ENCODE measurements at regions not wholly inside any gene's neighbourhood (a gene's known extent, or its start where the extent isn't known, plus 50 kb on each side); places are given as distances from the start of the nearest gene placed in this dataset.
A peak's percentile ranks its signal among the peaks of the same experiment; 100 is the strongest.

DNA sequence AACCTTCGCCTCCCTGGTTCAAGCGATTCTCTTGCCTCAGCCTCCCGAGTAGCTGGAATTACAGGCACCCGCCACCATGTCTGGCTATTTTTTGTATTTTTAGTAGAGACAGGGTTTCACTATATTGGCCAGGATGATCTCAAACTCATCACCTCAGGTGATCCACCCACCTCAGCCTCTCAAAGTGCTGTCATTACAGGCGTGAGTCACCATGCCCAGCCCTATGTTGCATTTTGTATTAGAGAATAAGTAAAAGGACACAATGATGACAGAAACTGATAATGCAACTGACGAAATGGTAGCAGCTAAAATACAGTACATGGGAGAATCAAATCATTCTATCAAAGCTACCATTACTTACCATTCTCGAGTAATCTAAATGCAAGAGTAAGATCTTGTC lies 276.7 kb downstream of the DSEL start:
- no peak overlapping the region for H3K4me3 Mint-ChIP-seq
- H3K36me3 ChIP-seq (ENCODE audit: control insufficient read depth in 2 of 3, insufficient read depth in 3 of 3, low read length in 3 of 3) = no peaks in the 10 kb centered on the region
- H3K27me3 ChIP-seq (ENCODE audit: control insufficient read depth in 2 of 2, insufficient read depth in 2 of 2, low read length in 2 of 2) = no peaks in the 10 kb centered on the region
- DNase-seq (no peak), ATAC-seq (no peak)
- peaks cover 0 to 20% of the 10 kb centered on the region in 2 donors for H3K4me1 ChIP-seq (ENCODE audit: control insufficient read depth in 2 of 2, insufficient read depth in 2 of 2, low read length in 2 of 2)
- no peak overlapping the region for H3K4me3 ChIP-seq (ENCODE audit: low read length)
- no peaks in the 10 kb centered on the region for H3K27me3 Mint-ChIP-seq
- ChIA-PET POLR2A (no interaction called here), CTCF (interaction anchor here (0.6 kb wide), 1 partner anchor 24 kb away, joined by 3 read pairs; no protein-coding TSS in a partner anchor)
- peaks cover 6 to 46% (median 29%) of the 10 kb centered on the region in 7 donors for H3K4me1 Mint-ChIP-seq
- intact Hi-C loops (cut with micrococcal nuclease) = loop anchor here in 1 of 2 donors (5.0 to 10.0 kb wide), 2 partner anchors 175 to 1477 kb away; partner anchors contain the start of gene TMX3
- no peaks in the 10 kb centered on the region for H3K36me3 Mint-ChIP-seq
- no peak overlapping the region for H3K27ac ChIP-seq (ENCODE audit: low read depth, low read length)
- H3K9me3 ChIP-seq (ENCODE audit: control insufficient read depth in 2 of 3, low read length in 3 of 3) = no peaks in the 10 kb centered on the region
- no peaks in the 10 kb centered on the region for H3K9me3 Mint-ChIP-seq
- peak overlapping the region in 1 of 9 donors; percentile 82 for H3K27ac Mint-ChIP-seq

DNA sequence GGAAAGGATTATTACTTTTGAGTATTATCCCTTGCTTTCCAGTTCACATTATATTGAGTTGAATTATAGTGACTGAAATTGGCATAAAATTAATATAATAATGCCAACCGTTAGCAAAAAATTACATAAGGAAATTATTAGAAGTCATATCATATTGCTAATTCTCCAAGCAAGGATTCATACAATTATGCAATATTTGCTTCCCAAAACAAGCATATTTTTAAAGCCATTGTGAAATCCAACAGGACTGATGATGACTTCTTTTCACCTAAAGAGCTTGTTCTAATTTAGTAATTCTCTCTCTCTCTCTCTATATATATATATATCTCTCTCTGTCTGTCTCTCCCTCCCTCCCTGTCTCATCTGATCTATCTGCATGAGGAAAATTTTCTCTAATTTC lies 283.5 kb downstream of the DSEL start:
- H3K9me3 ChIP-seq (ENCODE audit: control insufficient read depth in 2 of 3, low read length in 3 of 3) = no peaks in the 10 kb centered on the region
- intact Hi-C loops (cut with micrococcal nuclease) = no loop called here
- POLR2A ChIA-PET = interaction anchor here (0.7 kb wide), 2 partner anchors 25 to 1547 kb away, joined by 3 read pairs; no protein-coding TSS in a partner anchor
- no peak overlapping the region for H3K27ac ChIP-seq (ENCODE audit: low read depth, low read length)
- Mint-ChIP-seq H3K27me3 (peaks cover 0 to 11% (median 3%) of the 10 kb centered on the region in 5 donors), H3K36me3 (no peaks in the 10 kb centered on the region), H3K9me3 (peaks cover 0 to 6% (median 0%) of the 10 kb centered on the region in 11 donors), H3K27ac (no peak overlapping the region), H3K4me1 (no peaks in the 10 kb centered on the region), H3K4me3 (no peak overlapping the region)
- H3K36me3 ChIP-seq (ENCODE audit: control insufficient read depth in 2 of 3, insufficient read depth in 3 of 3, low read length in 3 of 3) = no peaks in the 10 kb centered on the region
- H3K27me3 ChIP-seq (ENCODE audit: control insufficient read depth in 2 of 2, insufficient read depth in 2 of 2, low read length in 2 of 2) = no peaks in the 10 kb centered on the region
- DNase-seq = no peak
- ATAC-seq = no peak
- H3K4me3 ChIP-seq (ENCODE audit: low read length) = no peak overlapping the region
- no peaks in the 10 kb centered on the region for H3K4me1 ChIP-seq (ENCODE audit: control insufficient read depth in 2 of 2, insufficient read depth in 2 of 2, low read length in 2 of 2)
- CTCF ChIA-PET = no interaction called here

DNA sequence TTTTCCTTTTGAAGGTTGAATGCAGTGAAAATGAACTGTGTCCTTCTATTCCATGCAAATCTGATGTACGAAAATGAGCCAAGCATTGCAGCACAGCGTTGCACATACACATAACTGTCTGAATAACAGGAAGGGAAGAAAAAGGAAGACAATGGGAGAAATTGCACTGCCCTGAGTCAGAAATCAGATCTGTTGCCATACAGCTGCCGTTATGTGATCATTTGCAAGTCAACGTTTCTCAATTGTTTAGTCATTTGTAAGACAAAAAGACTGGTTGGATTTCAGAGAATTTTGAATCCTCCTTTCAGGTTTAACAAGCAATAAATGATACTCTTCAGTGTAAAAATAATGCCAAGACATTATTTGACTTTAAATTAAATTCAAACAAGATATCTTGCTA lies 284.1 kb downstream of the DSEL start:
- H3K27ac ChIP-seq (ENCODE audit: low read depth, low read length) = no peak overlapping the region
- intact Hi-C loops (cut with micrococcal nuclease) = no loop called here
- DNase-seq (no peak), ATAC-seq (no peak)
- Mint-ChIP-seq H3K27me3 (peaks cover 0 to 11% (median 3%) of the 10 kb centered on the region in 5 donors), H3K36me3 (no peaks in the 10 kb centered on the region), H3K27ac (no peak overlapping the region), H3K4me1 (no peaks in the 10 kb centered on the region), H3K4me3 (no peak overlapping the region), H3K9me3 (peaks cover 0 to 6% (median 2%) of the 10 kb centered on the region in 11 donors)
- no peaks in the 10 kb centered on the region for H3K27me3 ChIP-seq (ENCODE audit: control insufficient read depth in 2 of 2, insufficient read depth in 2 of 2, low read length in 2 of 2)
- H3K9me3 ChIP-seq (ENCODE audit: control insufficient read depth in 2 of 3, low read length in 3 of 3) = no peaks in the 10 kb centered on the region
- no peaks in the 10 kb centered on the region for H3K36me3 ChIP-seq (ENCODE audit: control insufficient read depth in 2 of 3, insufficient read depth in 3 of 3, low read length in 3 of 3)
- no peak overlapping the region for H3K4me3 ChIP-seq (ENCODE audit: low read length)
- ChIA-PET CTCF (no interaction called here), POLR2A (no interaction called here)
- no peaks in the 10 kb centered on the region for H3K4me1 ChIP-seq (ENCODE audit: control insufficient read depth in 2 of 2, insufficient read depth in 2 of 2, low read length in 2 of 2)

DNA sequence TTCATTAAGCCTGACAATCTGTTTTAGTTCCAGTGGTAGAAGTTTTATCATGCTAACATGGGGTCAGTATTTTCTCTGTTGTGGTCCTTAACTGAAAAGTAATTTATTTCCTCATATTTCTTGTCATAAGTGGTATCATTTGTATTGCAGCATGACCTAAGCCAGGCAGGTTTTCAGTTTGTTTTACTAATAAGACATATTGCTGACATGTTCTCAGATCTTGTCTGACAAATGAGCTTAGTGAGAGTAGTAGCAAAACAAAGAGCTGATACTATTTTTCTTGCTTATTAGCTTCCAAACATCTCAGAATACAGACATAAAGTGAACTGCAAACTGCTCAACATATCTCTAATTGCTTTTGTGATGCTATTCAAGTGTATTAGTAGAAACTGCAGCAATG lies 293.6 kb downstream of the DSEL start:
- Mint-ChIP-seq H3K27me3 (peaks cover 0 to 5% (median 0%) of the 10 kb centered on the region in 5 donors), H3K9me3 (peaks cover 0 to 2% (median 0%) of the 10 kb centered on the region in 11 donors), H3K36me3 (no peaks in the 10 kb centered on the region), H3K27ac (no peak overlapping the region), H3K4me3 (no peak overlapping the region), H3K4me1 (peaks cover 0 to 2% (median 0%) of the 10 kb centered on the region in 7 donors)
- DNase-seq (no peak), ATAC-seq (no peak)
- intact Hi-C loops (cut with micrococcal nuclease) = no loop called here
- Histone ChIP-seq H3K27ac (ENCODE audit: low read depth, low read length) (no peak overlapping the region), H3K36me3 (ENCODE audit: control insufficient read depth in 2 of 3, insufficient read depth in 3 of 3, low read length in 3 of 3) (no peaks in the 10 kb centered on the region), H3K9me3 (ENCODE audit: control insufficient read depth in 2 of 3, low read length in 3 of 3) (no peaks in the 10 kb centered on the region), H3K4me1 (ENCODE audit: control insufficient read depth in 2 of 2, insufficient read depth in 2 of 2, low read length in 2 of 2) (no peaks in the 10 kb centered on the region), H3K4me3 (ENCODE audit: low read length) (no peak overlapping the region), H3K27me3 (ENCODE audit: control insufficient read depth in 2 of 2, insufficient read depth in 2 of 2, low read length in 2 of 2) (no peaks in the 10 kb centered on the region)
- ChIA-PET POLR2A (no interaction called here), CTCF (no interaction called here)

DNA sequence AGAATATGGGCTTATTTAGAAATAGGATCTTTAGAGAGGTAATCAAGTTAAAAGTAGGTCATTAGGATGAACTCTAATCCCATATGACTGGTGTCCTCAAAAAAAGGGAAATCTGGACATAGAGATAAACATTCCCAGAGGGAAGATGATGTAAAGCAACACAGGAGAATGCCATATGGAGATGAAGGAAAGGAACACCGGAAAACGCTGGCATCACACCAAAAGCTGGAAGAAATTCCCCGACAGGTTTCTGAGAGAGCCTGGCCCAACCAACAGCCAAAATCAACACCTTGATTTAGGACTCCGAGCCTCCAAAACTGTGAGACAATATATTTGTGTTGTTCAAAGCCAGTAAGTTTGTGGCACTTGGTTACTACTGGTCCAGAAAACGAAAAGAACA lies 296.7 kb downstream of the DSEL start:
- H3K9me3 Mint-ChIP-seq = no peaks in the 10 kb centered on the region
- ATAC-seq = no peak
- ChIA-PET CTCF (no interaction called here), POLR2A (no interaction called here)
- H3K27ac Mint-ChIP-seq = no peak overlapping the region
- DNase-seq = no peak
- no peak overlapping the region for H3K4me3 Mint-ChIP-seq
- H3K36me3 Mint-ChIP-seq = no peaks in the 10 kb centered on the region
- peaks cover 0 to 6% (median 0%) of the 10 kb centered on the region in 5 donors for H3K27me3 Mint-ChIP-seq
- Histone ChIP-seq H3K9me3 (ENCODE audit: control insufficient read depth in 2 of 3, low read length in 3 of 3) (no peaks in the 10 kb centered on the region), H3K27ac (ENCODE audit: low read depth, low read length) (no peak overlapping the region), H3K4me3 (ENCODE audit: low read length) (no peak overlapping the region), H3K36me3 (ENCODE audit: control insufficient read depth in 2 of 3, insufficient read depth in 3 of 3, low read length in 3 of 3) (no peaks in the 10 kb centered on the region), H3K27me3 (ENCODE audit: control insufficient read depth in 2 of 2, insufficient read depth in 2 of 2, low read length in 2 of 2) (no peaks in the 10 kb centered on the region), H3K4me1 (ENCODE audit: control insufficient read depth in 2 of 2, insufficient read depth in 2 of 2, low read length in 2 of 2) (no peaks in the 10 kb centered on the region)
- H3K4me1 Mint-ChIP-seq = peaks cover 0 to 3% (median 0%) of the 10 kb centered on the region in 7 donors
- intact Hi-C loops (cut with micrococcal nuclease) = loop anchor here (1.0 to 5.0 kb wide), 2 partner anchors 293 to 297 kb away; partner anchors contain the start of gene DSEL (in 1 of the 2)

DNA sequence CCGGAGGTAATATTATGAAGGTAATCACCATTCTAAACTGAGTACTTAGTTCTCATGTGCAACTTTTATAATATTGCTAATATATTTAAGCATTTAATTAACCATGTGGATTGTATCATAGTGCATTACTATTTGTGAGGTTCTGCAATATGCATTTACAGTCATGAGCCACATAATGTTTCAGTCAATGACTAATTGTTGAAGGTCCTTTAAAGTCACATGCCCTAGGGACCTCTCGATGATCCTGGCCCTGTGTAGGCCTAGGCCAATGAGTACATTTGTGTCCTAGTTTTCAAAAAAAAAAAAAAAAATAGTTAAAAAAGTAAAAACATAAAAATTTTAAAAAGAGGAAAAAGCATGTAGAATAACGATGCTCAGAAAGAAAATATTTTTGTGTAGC lies 298.0 kb downstream of the DSEL start:
- ChIA-PET CTCF (interaction anchor here (0.6 to 1.2 kb wide), 4 partner anchors 1018 to 1517 kb away, joined by 3 to 6 read pairs (median 4); no protein-coding TSS in a partner anchor), POLR2A (interaction anchor here (0.6 kb wide), 1 partner anchor 11 kb away, joined by 4 read pairs; no protein-coding TSS in a partner anchor)
- Mint-ChIP-seq H3K4me1 (peaks cover 0 to 3% (median 0%) of the 10 kb centered on the region in 7 donors), H3K4me3 (no peak overlapping the region), H3K9me3 (no peaks in the 10 kb centered on the region), H3K36me3 (no peaks in the 10 kb centered on the region), H3K27ac (no peak overlapping the region), H3K27me3 (peaks cover 0 to 6% (median 0%) of the 10 kb centered on the region in 5 donors)
- no peak overlapping the region for H3K4me3 ChIP-seq (ENCODE audit: low read length)
- ATAC-seq (no peak), DNase-seq (no peak)
- no peaks in the 10 kb centered on the region for H3K27me3 ChIP-seq (ENCODE audit: control insufficient read depth in 2 of 2, insufficient read depth in 2 of 2, low read length in 2 of 2)
- no peaks in the 10 kb centered on the region for H3K9me3 ChIP-seq (ENCODE audit: control insufficient read depth in 2 of 3, low read length in 3 of 3)
- H3K36me3 ChIP-seq (ENCODE audit: control insufficient read depth in 2 of 3, insufficient read depth in 3 of 3, low read length in 3 of 3) = no peaks in the 10 kb centered on the region
- H3K4me1 ChIP-seq (ENCODE audit: control insufficient read depth in 2 of 2, insufficient read depth in 2 of 2, low read length in 2 of 2) = no peaks in the 10 kb centered on the region
- no peak overlapping the region for H3K27ac ChIP-seq (ENCODE audit: low read depth, low read length)
- intact Hi-C loops (cut with micrococcal nuclease) = loop anchor here in 1 of 2 donors (5.0 kb wide), 1 partner anchor 299 kb away; the partner anchor contains the start of gene DSEL
